Karpas-422 (cell line): ENCODE measurements at regions not wholly inside any gene's neighbourhood (a gene's known extent, or its start where the extent isn't known, plus 50 kb on each side); places are given as distances from the start of the nearest gene placed in this dataset.

Source experiments
- DNase-seq: peaks from one replicate; pipeline ENCODE4 v3.0.0-alpha.2; 2015
- H2AFZ ChIP-seq: fragments of 200-600 bp; sonication (generic); 2 replicates; pipeline ENCODE4 v1.6.1; 2014; ENCODE audit warnings: antibody characterized with exemption, low read length, mixed read lengths
- H3K27ac ChIP-seq: fragments of 200-600 bp; sonication (generic); 2 replicates; pipeline ENCODE4 v1.5.1; 2014; ENCODE audit warnings: mild to moderate bottlenecking, low read length, moderate library complexity
- H3K27me3 ChIP-seq: fragments of 200-600 bp; sonication (generic); 2 replicates; pipeline ENCODE4 v1.6.1; 2014; ENCODE audit warnings: low read length, mixed read lengths
- H3K36me3 ChIP-seq: fragments of 200-600 bp; sonication (generic); 2 replicates; pipeline ENCODE4 v1.6.1; 2014; ENCODE audit warnings: low read length, mixed read lengths; ENCODE audit not compliant: insufficient read depth
- H3K4me1 ChIP-seq: fragments of 200-600 bp; sonication (generic); 2 replicates; pipeline ENCODE4 v1.6.1; 2014; ENCODE audit warnings: mild to moderate bottlenecking, low read length, mixed read lengths
- H3K4me2 ChIP-seq: fragments of 200-600 bp; sonication (generic); 2 replicates; pipeline ENCODE4 v1.6.1; 2014; ENCODE audit warnings: low read length, low read depth, mild to moderate bottlenecking; ENCODE audit not compliant: poor library complexity, severe bottlenecking
- H3K4me3 ChIP-seq: fragments of 200-600 bp; sonication (generic); 2 replicates; pipeline ENCODE4 v1.5.1; 2014; ENCODE audit warnings: mild to moderate bottlenecking, antibody characterized with exemption, low read length, mixed read lengths
- H3K79me2 ChIP-seq: fragments of 200-600 bp; sonication (generic); 2 replicates; pipeline ENCODE4 v1.6.1; 2014; ENCODE audit warnings: mild to moderate bottlenecking, low read length, mixed read lengths
- H3K9ac ChIP-seq: fragments of 200-600 bp; sonication (generic); 2 replicates; pipeline ENCODE4 v1.6.0; 2014; ENCODE audit warnings: low read length
- H3K9me2 ChIP-seq: fragments of 200-600 bp; sonication (generic), shearing (Covaris generic); replicated peaks from 2 replicates; pipeline ENCODE4 v1.6.0; 2014; ENCODE audit warnings: mild to moderate bottlenecking, low read length, moderate library complexity; ENCODE audit not compliant: insufficient read depth
- H3K9me3 ChIP-seq: fragments of 300-700, 200-600 bp; sonication (generic); 2 replicates; pipeline ENCODE4 v1.6.1; 2014; ENCODE audit warnings: low read length, mixed read lengths
- H4K20me1 ChIP-seq: fragments of 200-600 bp; sonication (generic); 2 replicates; pipeline ENCODE4 v1.6.1; 2014; ENCODE audit warnings: mild to moderate bottlenecking, antibody characterized with exemption, low read length, low read depth; ENCODE audit not compliant: insufficient read depth

- Histone ChIP-seq H3K9me2 (no peaks in the 10 kb centered on the region; the same call in 1 of the 2 replicates), H3K9me3 (no peaks in the 10 kb centered on the region), H3K4me1 (no peaks in the 10 kb centered on the region), H4K20me1 (no peaks in the 10 kb centered on the region), H3K79me2 (no peaks in the 10 kb centered on the region), H3K4me2 (no peak overlapping the region), H3K27me3 (no peaks in the 10 kb centered on the region), H3K9ac (no peak overlapping the region), H3K27ac (no peak overlapping the region), H2AFZ (no peak overlapping the region), H3K4me3 (no peak overlapping the region), H3K36me3 (no peaks in the 10 kb centered on the region)
- no peak for DNase-seq
Observed at GRCh38 chr5:164094291-164094690, 588.9 kb downstream of the MAT2B start.

- no peaks in the 10 kb centered on the region for H3K9me2 ChIP-seq
- no peaks in the 10 kb centered on the region for H4K20me1 ChIP-seq
Observed at GRCh38 chr5:164097749-164098148, 592.3 kb downstream of the MAT2B start.

GRCh38 chr5:164098531-164098930 is 593.1 kb downstream of the MAT2B start:
- no peaks in the 10 kb centered on the region for H3K79me2 ChIP-seq
- H3K27me3 ChIP-seq = no peaks in the 10 kb centered on the region
- H3K4me2 ChIP-seq = no peak overlapping the region
- no peak for DNase-seq
- H3K36me3 ChIP-seq = no peaks in the 10 kb centered on the region
- H3K27ac ChIP-seq = no peak overlapping the region
- no peak overlapping the region for H3K4me3 ChIP-seq
- no peaks in the 10 kb centered on the region for H3K4me1 ChIP-seq
- no peaks in the 10 kb centered on the region for H4K20me1 ChIP-seq
- no peaks in the 10 kb centered on the region for H3K9me2 ChIP-seq
- no peak overlapping the region for H3K9ac ChIP-seq
- H3K9me3 ChIP-seq = no peaks in the 10 kb centered on the region
- no peak overlapping the region for H2AFZ ChIP-seq

More at GRCh38 chr5:164097749-164098148, 592.3 kb downstream of the MAT2B start:
- no peak overlapping the region for H3K4me2 ChIP-seq
- DNase-seq = no peak
- no peaks in the 10 kb centered on the region for H3K36me3 ChIP-seq
- no peak overlapping the region for H2AFZ ChIP-seq
- no peaks in the 10 kb centered on the region for H3K27me3 ChIP-seq
- no peak overlapping the region for H3K9ac ChIP-seq
- H3K27ac ChIP-seq = no peak overlapping the region
- H3K9me3 ChIP-seq = no peaks in the 10 kb centered on the region
- H3K4me3 ChIP-seq = no peak overlapping the region
- no peaks in the 10 kb centered on the region for H3K79me2 ChIP-seq
- H3K4me1 ChIP-seq = no peaks in the 10 kb centered on the region

GRCh38 chr5:164098979-164099378 is 593.6 kb downstream of the MAT2B start:
- Histone ChIP-seq H3K4me1 (no peaks in the 10 kb centered on the region), H3K9me2 (no peaks in the 10 kb centered on the region), H3K27ac (no peak overlapping the region), H3K36me3 (no peaks in the 10 kb centered on the region), H3K9ac (no peak overlapping the region), H3K9me3 (no peaks in the 10 kb centered on the region), H3K27me3 (no peaks in the 10 kb centered on the region), H2AFZ (no peak overlapping the region), H4K20me1 (no peaks in the 10 kb centered on the region), H3K4me2 (no peak overlapping the region), H3K79me2 (no peaks in the 10 kb centered on the region), H3K4me3 (no peak overlapping the region)
- DNase-seq = no peak

- H3K9ac ChIP-seq = no peak overlapping the region
- no peak overlapping the region for H3K27ac ChIP-seq
- peaks cover 14% of the 10 kb centered on the region; the same call in 1 of the 2 replicates for H3K9me3 ChIP-seq
- H3K9me2 ChIP-seq = no peaks in the 10 kb centered on the region
- no peak overlapping the region for H2AFZ ChIP-seq
- no peak for DNase-seq
- H3K36me3 ChIP-seq = no peaks in the 10 kb centered on the region
- no peak overlapping the region for H3K4me2 ChIP-seq
- H3K27me3 ChIP-seq = no peaks in the 10 kb centered on the region
- no peaks in the 10 kb centered on the region for H3K4me1 ChIP-seq
- H3K4me3 ChIP-seq = no peak overlapping the region
- H3K79me2 ChIP-seq = no peaks in the 10 kb centered on the region
- H4K20me1 ChIP-seq = no peaks in the 10 kb centered on the region
Observed at GRCh38 chr5:164115420-164115819, 610.0 kb downstream of the MAT2B start.

GRCh38 chr5:164119806-164120447 is 614.5 kb downstream of the MAT2B start:
- DNase-seq = no peak
- H3K9ac ChIP-seq = no peak overlapping the region
- no peaks in the 10 kb centered on the region for H3K4me1 ChIP-seq
- H3K27ac ChIP-seq = no peak overlapping the region
- H3K4me3 ChIP-seq = no peak overlapping the region
- H4K20me1 ChIP-seq = no peaks in the 10 kb centered on the region
- no peaks in the 10 kb centered on the region for H3K9me2 ChIP-seq
- H3K4me2 ChIP-seq = no peak overlapping the region
- H2AFZ ChIP-seq = no peak overlapping the region
- no peaks in the 10 kb centered on the region for H3K36me3 ChIP-seq
- H3K79me2 ChIP-seq = no peaks in the 10 kb centered on the region
- H3K27me3 ChIP-seq = no peaks in the 10 kb centered on the region
- peaks cover 7% of the 10 kb centered on the region; the same call in 1 of the 2 replicates for H3K9me3 ChIP-seq

- Histone ChIP-seq H3K27ac (no peak overlapping the region), H2AFZ (no peak overlapping the region), H3K9me2 (no peaks in the 10 kb centered on the region), H3K9me3 (peaks cover 14% of the 10 kb centered on the region), H3K27me3 (no peaks in the 10 kb centered on the region), H3K4me3 (no peak overlapping the region), H3K4me1 (no peaks in the 10 kb centered on the region), H4K20me1 (no peaks in the 10 kb centered on the region), H3K4me2 (no peak overlapping the region), H3K79me2 (no peaks in the 10 kb centered on the region), H3K9ac (no peak overlapping the region), H3K36me3 (no peaks in the 10 kb centered on the region)
- DNase-seq = no peak
Observed at GRCh38 chr5:164127527-164127926, 622.1 kb downstream of the MAT2B start.

- Histone ChIP-seq H3K36me3 (no peaks in the 10 kb centered on the region), H3K27ac (no peak overlapping the region), H3K4me3 (no peak overlapping the region), H3K9ac (no peak overlapping the region), H3K4me1 (no peaks in the 10 kb centered on the region), H3K4me2 (no peak overlapping the region), H3K79me2 (no peaks in the 10 kb centered on the region), H3K9me3 (peaks cover 15% of the 10 kb centered on the region), H4K20me1 (no peaks in the 10 kb centered on the region), H3K27me3 (no peaks in the 10 kb centered on the region), H2AFZ (no peak overlapping the region), H3K9me2 (no peaks in the 10 kb centered on the region)
- DNase-seq = no peak
Observed at GRCh38 chr5:164132358-164132757, 626.9 kb downstream of the MAT2B start.
